ENCODE measurements at regions not wholly inside any gene's neighbourhood (a gene's known extent, or its start where the extent isn't known, plus 50 kb on each side); places are given as distances from the start of the nearest gene placed in this dataset.

DNA sequence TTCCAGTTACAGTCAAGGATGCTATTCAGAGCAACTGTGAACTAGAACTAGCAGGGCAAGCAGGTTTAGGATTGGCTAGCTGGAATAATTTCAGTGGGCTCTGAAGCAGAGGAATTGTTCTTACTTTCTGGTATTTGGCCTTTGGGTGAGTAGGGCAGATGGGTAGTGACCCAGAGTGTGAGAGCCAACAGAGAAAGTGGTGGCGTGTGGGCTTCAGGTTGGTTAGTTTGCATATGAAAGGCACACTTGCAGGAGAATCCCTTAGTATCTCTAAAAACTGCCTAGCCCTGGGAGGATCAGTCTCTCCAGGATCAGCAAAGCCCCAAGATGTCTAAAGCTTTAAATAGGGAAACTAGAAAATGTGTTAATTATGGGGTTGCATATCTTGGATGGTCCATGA lies 67.6 kb upstream of the LRRC8B start:
- Histone ChIP-seq H2AFZ (ENCODE audit: low read length) (no peak overlapping the region), H3K9me3 (ENCODE audit: low read length) (no peaks in the 10 kb centered on the region), H3K4me1 (ENCODE audit: insufficient read depth, low read length) (no peaks in the 10 kb centered on the region), H3K36me3 (replicated peaks in 1 of 2; ENCODE audit: control insufficient read depth in 1 of 2, insufficient read depth in 2 of 2, low read length in 2 of 2) (no peaks in the 10 kb centered on the region), H3K4me2 (ENCODE audit: low read depth, low read length) (no peak overlapping the region), H3K27me3 (ENCODE audit: control insufficient read depth in 1 of 2, insufficient read depth in 2 of 2, low read length in 2 of 2) (no peaks in the 10 kb centered on the region), H3K79me2 (ENCODE audit: insufficient read depth, low read length) (no peaks in the 10 kb centered on the region), H4K20me1 (ENCODE audit: insufficient read depth, low read length) (no peaks in the 10 kb centered on the region), H3K27ac (ENCODE audit: extremely low read length, insufficient read depth, low read length) (no peak overlapping the region), H3K4me3 (replicated peaks in 1 of 3; ENCODE audit: insufficient read depth in 1 of 3, low read depth in 2 of 3, low read length in 3 of 3) (no peak overlapping the region), H3K9ac (ENCODE audit: insufficient read depth, low read depth, low read length) (no peak overlapping the region)
- POLR2A ChIA-PET: no interaction called here
- CTCF ChIA-PET (ENCODE audit: low intra/inter-chr PET ratio, low total read pairs): interaction anchor here (1.7 kb wide), 1 partner anchor 484 kb away, joined by 5 read pairs; no protein-coding TSS in a partner anchor
- BruUV-seq (replicated peaks): no TSS peak
- in situ Hi-C loops (cut with HindIII; ENCODE audit: extremely low pct_ligation_motif_present, low pct_unique_long_range_greater_than_20kb): loop anchor here (25.0 kb wide), 1 partner anchor 445 kb away; the partner anchor contains the start of gene GBP3
- no peak for DNase-seq (ENCODE audit: low spot score)
- FAIRE-seq: no peak
- TF ChIP-seq, protein P1, sequence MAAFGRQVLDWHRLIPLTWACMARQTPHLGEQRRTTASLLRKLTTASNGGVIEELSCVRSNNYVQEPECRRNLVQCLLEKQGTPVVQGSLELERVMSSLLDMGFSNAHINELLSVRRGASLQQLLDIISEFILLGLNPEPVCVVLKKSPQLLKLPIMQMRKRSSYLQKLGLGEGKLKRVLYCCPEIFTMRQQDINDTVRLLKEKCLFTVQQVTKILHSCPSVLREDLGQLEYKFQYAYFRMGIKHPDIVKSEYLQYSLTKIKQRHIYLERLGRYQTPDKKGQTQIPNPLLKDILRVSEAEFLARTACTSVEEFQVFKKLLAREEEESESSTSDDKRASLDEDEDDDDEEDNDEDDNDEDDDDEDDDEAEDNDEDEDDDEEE (CRISPR knock-in tag; IDR thresholded peaks at IDR 0.05): no peak
- no peak for TF ChIP-seq ZNF777 (CRISPR knock-in tag; IDR thresholded peaks at IDR 0.05)
- no peak for TF ChIP-seq STAT5B (CRISPR knock-in tag; IDR thresholded peaks at IDR 0.05)
- TF ChIP-seq PLRG1 (conservative IDR thresholded peaks at IDR 0.05): no peak
- TF ChIP-seq, protein P2, sequence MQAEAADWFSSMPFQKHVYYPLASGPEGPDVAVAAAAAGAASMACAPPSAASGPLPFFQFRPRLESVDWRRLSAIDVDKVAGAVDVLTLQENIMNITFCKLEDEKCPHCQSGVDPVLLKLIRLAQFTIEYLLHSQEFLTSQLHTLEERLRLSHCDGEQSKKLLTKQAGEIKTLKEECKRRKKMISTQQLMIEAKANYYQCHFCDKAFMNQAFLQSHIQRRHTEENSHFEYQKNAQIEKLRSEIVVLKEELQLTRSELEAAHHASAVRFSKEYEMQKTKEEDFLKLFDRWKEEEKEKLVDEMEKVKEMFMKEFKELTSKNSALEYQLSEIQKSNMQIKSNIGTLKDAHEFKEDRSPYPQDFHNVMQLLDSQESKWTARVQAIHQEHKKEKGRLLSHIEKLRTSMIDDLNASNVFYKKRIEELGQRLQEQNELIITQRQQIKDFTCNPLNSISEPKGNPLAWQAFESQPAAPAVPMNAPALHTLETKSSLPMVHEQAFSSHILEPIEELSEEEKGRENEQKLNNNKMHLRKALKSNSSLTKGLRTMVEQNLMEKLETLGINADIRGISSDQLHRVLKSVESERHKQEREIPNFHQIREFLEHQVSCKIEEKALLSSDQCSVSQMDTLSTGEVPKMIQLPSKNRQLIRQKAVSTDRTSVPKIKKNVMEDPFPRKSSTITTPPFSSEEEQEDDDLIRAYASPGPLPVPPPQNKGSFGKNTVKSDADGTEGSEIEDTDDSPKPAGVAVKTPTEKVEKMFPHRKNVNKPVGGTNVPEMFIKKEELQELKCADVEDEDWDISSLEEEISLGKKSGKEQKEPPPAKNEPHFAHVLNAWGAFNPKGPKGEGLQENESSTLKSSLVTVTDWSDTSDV (CRISPR knock-in tag; IDR thresholded peaks at IDR 0.05): no peak
- TF ChIP-seq, protein P3, sequence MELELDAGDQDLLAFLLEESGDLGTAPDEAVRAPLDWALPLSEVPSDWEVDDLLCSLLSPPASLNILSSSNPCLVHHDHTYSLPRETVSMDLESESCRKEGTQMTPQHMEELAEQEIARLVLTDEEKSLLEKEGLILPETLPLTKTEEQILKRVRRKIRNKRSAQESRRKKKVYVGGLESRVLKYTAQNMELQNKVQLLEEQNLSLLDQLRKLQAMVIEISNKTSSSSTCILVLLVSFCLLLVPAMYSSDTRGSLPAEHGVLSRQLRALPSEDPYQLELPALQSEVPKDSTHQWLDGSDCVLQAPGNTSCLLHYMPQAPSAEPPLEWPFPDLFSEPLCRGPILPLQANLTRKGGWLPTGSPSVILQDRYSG (CRISPR knock-in tag; IDR thresholded peaks at IDR 0.05): no peak
- TF ChIP-seq, protein P4, sequence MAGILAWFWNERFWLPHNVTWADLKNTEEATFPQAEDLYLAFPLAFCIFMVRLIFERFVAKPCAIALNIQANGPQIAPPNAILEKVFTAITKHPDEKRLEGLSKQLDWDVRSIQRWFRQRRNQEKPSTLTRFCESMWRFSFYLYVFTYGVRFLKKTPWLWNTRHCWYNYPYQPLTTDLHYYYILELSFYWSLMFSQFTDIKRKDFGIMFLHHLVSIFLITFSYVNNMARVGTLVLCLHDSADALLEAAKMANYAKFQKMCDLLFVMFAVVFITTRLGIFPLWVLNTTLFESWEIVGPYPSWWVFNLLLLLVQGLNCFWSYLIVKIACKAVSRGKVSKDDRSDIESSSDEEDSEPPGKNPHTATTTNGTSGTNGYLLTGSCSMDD (CRISPR knock-in tag; IDR thresholded peaks at IDR 0.05): no peak
- TF ChIP-seq, protein P5, sequence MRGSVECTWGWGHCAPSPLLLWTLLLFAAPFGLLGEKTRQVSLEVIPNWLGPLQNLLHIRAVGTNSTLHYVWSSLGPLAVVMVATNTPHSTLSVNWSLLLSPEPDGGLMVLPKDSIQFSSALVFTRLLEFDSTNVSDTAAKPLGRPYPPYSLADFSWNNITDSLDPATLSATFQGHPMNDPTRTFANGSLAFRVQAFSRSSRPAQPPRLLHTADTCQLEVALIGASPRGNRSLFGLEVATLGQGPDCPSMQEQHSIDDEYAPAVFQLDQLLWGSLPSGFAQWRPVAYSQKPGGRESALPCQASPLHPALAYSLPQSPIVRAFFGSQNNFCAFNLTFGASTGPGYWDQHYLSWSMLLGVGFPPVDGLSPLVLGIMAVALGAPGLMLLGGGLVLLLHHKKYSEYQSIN (CRISPR knock-in tag; IDR thresholded peaks at IDR 0.05; ENCODE audit: borderline replicate concordance): no peak
- TF ChIP-seq PCBP2 (optimal IDR thresholded peaks at IDR 0.05; ENCODE audit: low read depth, low read length, poor library complexity, severe bottlenecking): no peak
- TF ChIP-seq, protein P6, sequence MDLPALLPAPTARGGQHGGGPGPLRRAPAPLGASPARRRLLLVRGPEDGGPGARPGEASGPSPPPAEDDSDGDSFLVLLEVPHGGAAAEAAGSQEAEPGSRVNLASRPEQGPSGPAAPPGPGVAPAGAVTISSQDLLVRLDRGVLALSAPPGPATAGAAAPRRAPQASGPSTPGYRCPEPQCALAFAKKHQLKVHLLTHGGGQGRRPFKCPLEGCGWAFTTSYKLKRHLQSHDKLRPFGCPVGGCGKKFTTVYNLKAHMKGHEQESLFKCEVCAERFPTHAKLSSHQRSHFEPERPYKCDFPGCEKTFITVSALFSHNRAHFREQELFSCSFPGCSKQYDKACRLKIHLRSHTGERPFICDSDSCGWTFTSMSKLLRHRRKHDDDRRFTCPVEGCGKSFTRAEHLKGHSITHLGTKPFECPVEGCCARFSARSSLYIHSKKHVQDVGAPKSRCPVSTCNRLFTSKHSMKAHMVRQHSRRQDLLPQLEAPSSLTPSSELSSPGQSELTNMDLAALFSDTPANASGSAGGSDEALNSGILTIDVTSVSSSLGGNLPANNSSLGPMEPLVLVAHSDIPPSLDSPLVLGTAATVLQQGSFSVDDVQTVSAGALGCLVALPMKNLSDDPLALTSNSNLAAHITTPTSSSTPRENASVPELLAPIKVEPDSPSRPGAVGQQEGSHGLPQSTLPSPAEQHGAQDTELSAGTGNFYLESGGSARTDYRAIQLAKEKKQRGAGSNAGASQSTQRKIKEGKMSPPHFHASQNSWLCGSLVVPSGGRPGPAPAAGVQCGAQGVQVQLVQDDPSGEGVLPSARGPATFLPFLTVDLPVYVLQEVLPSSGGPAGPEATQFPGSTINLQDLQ (CRISPR knock-in tag; IDR thresholded peaks at IDR 0.05): no peak
- TF ChIP-seq DNMT3B (CRISPR knock-in tag; conservative IDR thresholded peaks at IDR 0.05): no peak
- TF ChIP-seq ZC3H4 (CRISPR knock-in tag; IDR thresholded peaks at IDR 0.05; ENCODE audit: borderline replicate concordance): no peak
- no peak for TF ChIP-seq ZSCAN9 (CRISPR knock-in tag; IDR thresholded peaks at IDR 0.05; ENCODE audit: borderline replicate concordance)
- TF ChIP-seq DMAP1 (CRISPR knock-in tag; IDR thresholded peaks at IDR 0.05): no peak
- TF ChIP-seq MED8 (CRISPR knock-in tag; IDR thresholded peaks at IDR 0.05; ENCODE audit: insufficient replicate concordance): no peak
- no peak for ATAC-seq
- WGBS (ENCODE audit: low lambda C conversion rate): 36% methylated on average over 1 of the region's 1 CpG
- intact Hi-C loops (cut with micrococcal nuclease; ENCODE audit: unreplicated experiment): loop anchor here (5.0 kb wide), 1 partner anchor 75 kb away; no protein-coding TSS in a partner anchor

Data from HepG2 (cell line).